HG02623 (cell line): ENCODE measurements at regions not wholly inside any gene's neighbourhood (a gene's known extent, or its start where the extent isn't known, plus 50 kb on each side); places are given as distances from the start of the nearest gene placed in this dataset.

ENCODE experiments used
- ATAC-seq: cut with Tn5 transposase; IDR thresholded peaks from one replicate; pipeline ENCODE4 v1.9.1; 2021; ENCODE audit warnings: moderate library complexity; ENCODE audit not compliant: unreplicated experiment

DNA sequence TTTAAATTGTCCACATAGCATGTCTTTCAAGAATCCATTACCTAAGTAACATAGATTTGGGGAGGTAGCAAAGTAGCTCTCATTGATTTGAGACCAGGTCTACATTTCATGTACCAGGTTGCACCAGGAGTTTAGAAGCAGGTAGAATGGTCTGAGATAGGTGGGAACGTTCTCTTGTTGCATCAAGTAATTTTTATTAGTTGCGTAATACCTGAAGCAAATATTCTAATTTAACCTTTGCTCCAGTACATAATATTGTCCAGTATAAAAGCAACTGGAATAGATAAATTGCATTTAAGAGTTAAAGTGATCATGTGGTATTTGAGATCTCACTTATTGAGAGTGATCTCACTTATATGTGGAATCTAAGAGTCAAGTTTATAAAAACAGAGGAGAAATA is 597.1 kb upstream of the PRMT6 start:
- ATAC-seq = no peak

DNA sequence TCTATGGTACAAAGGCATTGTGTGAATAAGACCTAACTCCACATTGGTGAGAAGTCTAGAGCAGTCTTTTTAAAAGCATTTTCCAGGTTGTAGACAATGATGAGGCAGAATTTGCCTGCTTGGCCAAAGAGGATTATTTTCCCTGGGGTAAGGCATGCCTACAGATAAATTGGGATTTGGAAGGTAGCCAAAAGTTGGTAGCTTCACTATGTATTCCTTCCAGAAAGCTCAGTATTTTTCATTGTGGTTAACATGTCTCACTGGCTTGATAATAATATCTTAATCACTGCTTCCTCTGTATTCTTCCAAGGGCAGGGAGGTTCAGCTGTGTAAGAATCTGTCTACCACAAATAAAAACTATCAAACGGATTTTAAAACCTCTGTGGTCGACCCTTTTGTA is 590.8 kb upstream of the PRMT6 start:
- ATAC-seq = no peak

GRCh38 chr1:106480629-106481028 is 575.8 kb upstream of the PRMT6 start:
- ATAC-seq = no peak

DNA sequence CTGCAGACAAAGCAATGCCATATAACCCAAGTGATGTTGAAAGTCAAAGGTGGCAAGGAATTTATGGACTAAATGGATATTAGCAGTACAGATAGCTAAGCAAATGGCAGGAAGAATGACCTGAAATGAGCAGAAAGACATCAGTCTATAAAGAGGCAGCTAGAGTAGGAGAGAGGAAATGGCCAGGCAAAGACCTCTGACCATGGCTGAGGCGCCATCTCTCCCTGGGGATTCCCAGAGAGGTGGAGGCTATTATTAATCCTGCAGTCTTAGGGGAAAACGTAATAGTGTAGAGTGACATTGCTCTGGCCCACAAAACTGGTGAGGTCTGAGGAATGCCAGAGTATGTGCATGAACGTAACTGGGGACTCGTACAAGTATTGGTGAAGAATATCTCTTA is 563.6 kb upstream of the PRMT6 start:
- ATAC-seq = no peak

DNA sequence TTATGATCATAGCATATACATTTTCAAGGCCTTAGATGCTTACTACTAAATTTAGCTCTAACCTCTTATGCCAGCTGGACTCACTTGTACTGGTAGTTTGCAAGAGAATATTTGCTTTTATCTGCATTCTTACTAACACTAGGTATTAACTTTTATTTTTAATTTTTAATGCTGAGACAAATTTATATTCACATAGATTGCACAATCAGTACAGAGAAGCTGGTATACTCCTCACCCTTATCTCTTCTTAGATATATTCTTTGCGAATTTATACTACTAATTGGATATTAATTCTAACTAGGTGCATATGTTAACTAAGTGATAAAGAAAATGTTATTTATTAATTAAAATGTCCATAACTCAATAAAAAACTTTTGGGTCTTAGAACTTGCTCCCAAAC is 561.8 kb upstream of the PRMT6 start:
- no peak for ATAC-seq

DNA sequence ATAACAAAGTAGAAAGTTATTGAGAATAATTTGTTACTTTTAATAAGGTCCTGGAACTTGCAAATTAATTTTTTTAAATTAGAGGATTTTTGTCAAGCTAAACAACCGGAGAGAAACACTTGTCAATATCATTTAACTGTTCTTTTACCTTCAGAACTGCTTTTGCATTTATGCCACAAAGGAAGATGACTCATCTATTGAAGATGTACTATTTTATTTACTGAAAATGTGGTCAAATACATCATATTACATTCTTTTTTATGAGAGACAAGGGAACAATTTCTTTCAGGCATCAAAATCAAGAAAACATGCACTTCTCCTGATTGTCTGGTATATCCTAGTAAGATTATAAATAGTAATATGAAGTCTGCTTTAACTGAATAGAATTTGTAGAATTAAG is 558.2 kb upstream of the PRMT6 start:
- ATAC-seq = no peak

DNA sequence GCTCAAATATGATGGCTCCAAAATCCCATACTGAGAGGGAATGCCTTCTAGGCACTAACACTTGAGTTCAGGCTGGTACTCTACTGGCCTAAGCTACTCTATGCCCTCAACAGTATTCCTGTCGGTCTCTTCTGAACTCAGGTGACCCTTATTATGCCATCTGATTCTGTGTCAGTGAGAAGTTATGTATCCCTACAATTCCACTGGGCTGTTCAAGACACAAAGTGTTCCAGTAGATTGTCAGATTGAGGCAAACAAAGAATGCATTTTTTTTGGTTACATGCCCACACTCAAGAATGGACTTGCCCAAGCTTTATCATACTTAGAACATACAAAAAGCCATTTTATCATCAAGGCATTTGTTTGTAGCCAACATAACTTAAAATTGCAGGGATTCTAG is 553.8 kb upstream of the PRMT6 start:
- ATAC-seq = no peak

GRCh38 chr1:106515375-106515774 is 541.1 kb upstream of the PRMT6 start:
- ATAC-seq = no peak

DNA sequence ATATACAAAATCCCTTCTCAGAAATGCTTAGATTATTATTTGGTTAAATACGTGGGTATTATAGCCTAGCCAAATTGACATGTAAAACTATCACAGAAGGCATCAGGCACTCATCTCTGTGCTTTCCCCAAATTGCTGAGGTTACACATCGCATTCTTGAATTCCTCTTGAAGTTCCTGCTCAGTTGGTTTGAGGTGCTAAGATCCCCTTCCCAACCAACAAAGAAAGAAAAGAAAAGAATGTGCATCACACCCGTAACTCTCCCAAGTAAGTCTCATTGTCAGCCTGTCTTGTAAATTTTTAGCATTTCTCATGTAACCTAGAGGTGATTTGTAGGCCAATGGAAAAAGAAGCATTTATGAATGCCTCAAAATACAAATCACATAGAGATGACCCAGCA is 539.2 kb upstream of the PRMT6 start:
- no peak for ATAC-seq

- ATAC-seq = no peak
Measured at GRCh38 chr1:106523497-106523896, 533.0 kb upstream of the PRMT6 start.

- ATAC-seq = no peak
Measured at GRCh38 chr1:106524631-106525030, 531.8 kb upstream of the PRMT6 start.

- ATAC-seq = no peak
Measured at GRCh38 chr1:106526650-106527049, 529.8 kb upstream of the PRMT6 start.

GRCh38 chr1:106534612-106535011 is 521.9 kb upstream of the PRMT6 start:
- ATAC-seq = no peak

- ATAC-seq = no peak
Measured at GRCh38 chr1:106536741-106537140, 519.7 kb upstream of the PRMT6 start.

- ATAC-seq = no peak
Measured at GRCh38 chr1:106548726-106549125, 507.7 kb upstream of the PRMT6 start.

GRCh38 chr1:106554294-106554693 is 502.2 kb upstream of the PRMT6 start:
- ATAC-seq = no peak

DNA sequence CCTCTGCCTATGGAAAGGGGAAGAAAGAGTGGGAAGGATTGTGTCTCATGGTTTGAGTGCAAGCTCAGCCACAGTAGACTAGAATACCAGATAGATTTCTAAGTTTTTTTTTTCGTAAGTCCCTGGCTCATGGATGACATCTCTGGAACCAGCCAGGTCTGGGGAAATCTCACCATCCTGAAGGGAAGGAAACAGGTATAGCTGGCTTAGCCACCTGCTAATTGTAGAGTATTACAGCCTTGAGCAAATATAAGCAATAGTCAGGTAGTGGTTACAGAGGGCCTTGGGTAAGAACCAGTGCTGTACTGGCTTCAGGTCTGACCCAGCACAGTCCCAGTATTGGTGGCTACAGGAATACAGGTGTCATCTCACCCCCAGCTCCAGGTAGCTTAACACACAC is 500.9 kb upstream of the PRMT6 start:
- ATAC-seq = no peak

GRCh38 chr1:106564192-106564591 is 492.3 kb upstream of the PRMT6 start:
- ATAC-seq = no peak

- ATAC-seq = no peak
Measured at GRCh38 chr1:106568201-106568974, 488.1 kb upstream of the PRMT6 start.

- no peak for ATAC-seq
Measured at GRCh38 chr1:106571109-106571508, 485.4 kb upstream of the PRMT6 start.

GRCh38 chr1:106584107-106584506 is 472.4 kb upstream of the PRMT6 start:
- ATAC-seq = no peak

- ATAC-seq = no peak
Measured at GRCh38 chr1:106584676-106585075, 471.8 kb upstream of the PRMT6 start.

GRCh38 chr1:106600626-106601025 is 455.8 kb upstream of the PRMT6 start:
- ATAC-seq = no peak
